ENCODE measurements at regions not wholly inside any gene's neighbourhood (a gene's known extent, or its start where the extent isn't known, plus 50 kb on each side); places are given as distances from the start of the nearest gene placed in this dataset.
"Not testable (repeated sequence)": the region's sequence is repeated elsewhere in the genome, so short reads cannot be mapped to it uniquely, and the experiment has no call there.

DNA sequence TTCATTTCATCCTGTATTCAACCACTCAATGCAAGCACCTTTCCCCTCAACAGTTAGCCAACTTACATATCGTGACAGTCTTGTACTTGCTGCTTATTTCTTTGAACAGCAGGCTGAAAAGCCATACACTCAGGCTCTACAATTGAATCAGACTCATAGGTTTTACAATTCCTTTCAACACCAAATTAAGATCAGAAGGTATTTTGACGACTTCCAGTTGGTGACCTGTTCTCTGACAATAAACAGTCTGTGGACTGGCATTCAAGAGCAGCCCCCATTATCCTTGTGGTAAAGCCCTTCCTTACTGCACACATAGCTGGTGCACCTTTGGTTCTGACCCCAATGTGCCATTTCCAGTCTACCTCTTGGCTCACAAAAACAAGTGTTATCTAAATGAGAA lies 140.0 kb upstream of the MB21D2 start:
- WGBS, 3 donors, result 55 to 78% (median 73%) methylated on average over 2 of the region's 2 CpGs
- H3K4me3 ChIP-seq, result no peak overlapping the region
- TF ChIP-seq, protein P1, sequence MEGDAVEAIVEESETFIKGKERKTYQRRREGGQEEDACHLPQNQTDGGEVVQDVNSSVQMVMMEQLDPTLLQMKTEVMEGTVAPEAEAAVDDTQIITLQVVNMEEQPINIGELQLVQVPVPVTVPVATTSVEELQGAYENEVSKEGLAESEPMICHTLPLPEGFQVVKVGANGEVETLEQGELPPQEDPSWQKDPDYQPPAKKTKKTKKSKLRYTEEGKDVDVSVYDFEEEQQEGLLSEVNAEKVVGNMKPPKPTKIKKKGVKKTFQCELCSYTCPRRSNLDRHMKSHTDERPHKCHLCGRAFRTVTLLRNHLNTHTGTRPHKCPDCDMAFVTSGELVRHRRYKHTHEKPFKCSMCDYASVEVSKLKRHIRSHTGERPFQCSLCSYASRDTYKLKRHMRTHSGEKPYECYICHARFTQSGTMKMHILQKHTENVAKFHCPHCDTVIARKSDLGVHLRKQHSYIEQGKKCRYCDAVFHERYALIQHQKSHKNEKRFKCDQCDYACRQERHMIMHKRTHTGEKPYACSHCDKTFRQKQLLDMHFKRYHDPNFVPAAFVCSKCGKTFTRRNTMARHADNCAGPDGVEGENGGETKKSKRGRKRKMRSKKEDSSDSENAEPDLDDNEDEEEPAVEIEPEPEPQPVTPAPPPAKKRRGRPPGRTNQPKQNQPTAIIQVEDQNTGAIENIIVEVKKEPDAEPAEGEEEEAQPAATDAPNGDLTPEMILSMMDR (IDR thresholded peaks at IDR 0.05), result no peak

DNA sequence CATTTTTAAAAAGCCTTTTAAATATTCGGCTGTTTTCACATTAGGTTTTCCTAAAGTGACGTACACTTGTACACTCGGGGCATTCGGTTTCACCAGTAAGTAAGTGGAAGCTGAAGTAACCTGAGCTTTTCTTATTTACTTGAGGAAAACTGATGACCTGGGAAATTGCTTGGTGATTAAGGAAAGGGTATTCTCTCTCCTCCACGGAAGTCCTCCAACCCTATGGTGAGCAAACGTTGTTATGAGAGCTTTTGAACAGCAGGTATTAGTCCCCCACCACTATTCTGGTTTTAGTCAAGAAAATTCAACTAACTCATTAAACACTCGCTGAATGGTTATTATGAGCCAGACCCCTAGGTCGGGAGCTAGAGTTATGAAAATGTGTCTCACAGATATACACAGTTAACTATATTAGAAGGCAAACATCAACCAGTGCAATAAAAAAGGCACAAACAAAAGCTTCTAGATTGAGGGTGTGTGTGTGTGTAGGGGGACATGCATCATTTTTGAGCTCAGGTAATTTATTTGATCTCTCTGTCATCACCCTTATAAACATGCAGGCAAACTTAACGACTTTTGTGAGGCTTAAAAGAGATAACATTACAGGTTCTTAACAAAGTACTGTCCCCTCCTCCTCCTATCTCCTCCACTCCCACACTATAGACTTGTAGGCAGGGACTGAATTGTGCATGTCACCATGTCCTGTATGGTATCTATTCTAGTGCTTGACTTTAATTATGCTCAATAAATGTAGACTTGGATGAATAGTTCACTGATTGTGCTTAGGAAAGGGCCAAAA lies 143.3 kb upstream of the MB21D2 start:
- no peaks in the 10 kb centered on the region for H3K27me3 ChIP-seq (ENCODE audit: insufficient read depth in 3 of 3, low read length in 2 of 3)
- H3K27ac ChIP-seq, result no peak overlapping the region
- TF ChIP-seq, protein P1 (IDR thresholded peaks at IDR 0.05), result no peak
- 53 to 62% (median 54%) methylated on average over 9 of the region's 9 CpGs for WGBS, 3 donors
- no peaks in the 10 kb centered on the region for H3K4me1 ChIP-seq
- no peaks in the 10 kb centered on the region for H3K36me3 ChIP-seq (ENCODE audit: insufficient read depth in 1 of 2, low read depth in 1 of 2)
- no peak overlapping the region for H3K4me3 ChIP-seq
- H3K9me3 ChIP-seq, result no peaks in the 10 kb centered on the region
- no peak for ATAC-seq
- intact Hi-C loops (cut with DNase I), result no loop called here
- no peak for DNase-seq

More for the DNA sequence above, 140.0 kb upstream of the MB21D2 start:
- no peaks in the 10 kb centered on the region for H3K36me3 ChIP-seq (ENCODE audit: insufficient read depth in 1 of 2, low read depth in 1 of 2)
- DNase-seq (no peak), ATAC-seq (no peak)
- H3K27me3 ChIP-seq (ENCODE audit: insufficient read depth in 3 of 3, low read length in 2 of 3), result no peaks in the 10 kb centered on the region
- H3K9me3 ChIP-seq, result no peaks in the 10 kb centered on the region
- H3K4me1 ChIP-seq, result no peaks in the 10 kb centered on the region
- H3K27ac ChIP-seq, result no peak overlapping the region
- intact Hi-C loops (cut with DNase I), result no loop called here

DNA sequence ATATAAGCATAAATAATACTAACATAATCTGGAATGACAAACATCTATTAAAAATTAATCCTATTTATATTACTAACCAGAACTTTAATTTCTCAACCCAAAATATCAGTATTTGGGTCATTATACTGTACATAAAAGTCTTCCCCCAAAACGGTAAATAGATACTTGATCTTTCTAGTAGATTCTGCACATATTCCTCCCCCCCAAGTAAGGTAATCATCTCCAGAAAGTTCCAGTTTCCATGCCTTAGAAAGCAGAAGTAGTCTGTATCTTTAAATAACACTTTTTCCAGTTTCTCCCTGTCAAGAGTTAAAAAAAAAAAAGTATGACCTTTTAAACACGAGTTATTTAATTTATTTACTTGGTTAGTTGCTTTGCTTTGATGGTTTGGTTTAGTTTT lies 150.7 kb upstream of the MB21D2 start:
- Histone ChIP-seq H3K36me3 (ENCODE audit: insufficient read depth in 1 of 2, low read depth in 1 of 2) (no peaks in the 10 kb centered on the region), H3K27ac (no peak overlapping the region), H3K4me1 (no peaks in the 10 kb centered on the region), H3K27me3 (ENCODE audit: insufficient read depth in 3 of 3, low read length in 2 of 3) (no peaks in the 10 kb centered on the region), H3K9me3 (no peaks in the 10 kb centered on the region), H3K4me3 (no peak overlapping the region)
- ATAC-seq (no peak), DNase-seq (no peak)
- intact Hi-C loops (cut with DNase I), result no loop called here
- TF ChIP-seq, protein P1 (IDR thresholded peaks at IDR 0.05), result no peak
- WGBS, 3 donors, result 52 to 57% (median 56%) methylated on average over 2 of the region's 2 CpGs

GRCh38 chr3:193069732-193070131 lies 152.1 kb upstream of the MB21D2 start:
- H3K9me3 ChIP-seq; intact Hi-C loops (cut with DNase I); ATAC-seq; H3K27me3 ChIP-seq (ENCODE audit: insufficient read depth in 3 of 3, low read length in 2 of 3); DNase-seq; H3K4me3 ChIP-seq; H3K36me3 ChIP-seq (ENCODE audit: insufficient read depth in 1 of 2, low read depth in 1 of 2); H3K27ac ChIP-seq; H3K4me1 ChIP-seq: not testable (repeated sequence)
- 80 to 86% (median 85%) methylated on average over 3 of the region's 3 CpGs for WGBS, 3 donors

DNA sequence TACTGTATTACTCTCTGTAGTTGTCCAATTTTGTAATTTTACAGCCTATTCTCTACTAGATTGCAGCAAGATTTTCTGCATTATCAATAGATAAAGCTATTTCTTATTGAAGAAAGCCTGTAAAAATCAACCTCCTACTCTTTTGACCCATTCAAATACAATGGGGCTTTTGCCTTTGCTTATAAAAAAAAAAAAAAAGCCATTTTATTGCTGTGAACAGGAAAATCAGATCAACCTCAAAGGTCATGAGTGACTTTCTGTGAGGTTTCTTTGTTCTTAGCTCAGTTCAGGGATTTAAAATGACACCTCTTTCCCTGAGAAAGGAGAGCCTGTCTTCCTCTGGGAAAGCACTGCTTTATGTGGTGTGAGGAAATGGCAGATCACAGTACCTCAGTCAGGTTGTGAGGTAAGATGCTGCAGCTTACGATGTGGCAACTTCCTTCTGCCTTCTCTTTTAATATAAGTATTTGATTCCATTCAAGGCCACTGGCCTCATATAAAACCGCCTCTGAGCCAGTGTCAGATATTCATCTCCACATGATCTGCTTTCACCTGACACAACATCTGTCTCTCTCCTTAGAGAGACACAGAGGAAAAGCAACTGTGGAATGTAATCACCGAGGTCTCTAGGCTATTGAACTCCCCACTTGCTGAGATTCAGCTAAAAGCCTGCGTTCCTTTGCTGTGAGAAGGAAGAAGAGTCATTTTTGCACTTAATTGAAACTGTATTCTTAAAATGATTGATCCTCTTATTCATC lies 161.5 kb upstream of the MB21D2 start:
- Histone ChIP-seq H3K27me3 (ENCODE audit: insufficient read depth in 3 of 3, low read length in 2 of 3) (no peaks in the 10 kb centered on the region), H3K36me3 (ENCODE audit: insufficient read depth in 1 of 2, low read depth in 1 of 2) (no peaks in the 10 kb centered on the region), H3K9me3 (no peaks in the 10 kb centered on the region), H3K4me3 (no peak overlapping the region), H3K27ac (no peak overlapping the region), H3K4me1 (no peaks in the 10 kb centered on the region)
- DNase-seq (no peak), ATAC-seq (no peak)
- TF ChIP-seq, protein P1 (IDR thresholded peaks at IDR 0.05), result no peak
- WGBS, 3 donors, result 44 to 45% (median 45%) methylated on average over 4 of the region's 4 CpGs
- intact Hi-C loops (cut with DNase I), result no loop called here

All from psoas muscle (tissue), 7 donors.